CD4-positive, alpha-beta T cell treated with Interleukin-17A for 1 hour (primary cell): ENCODE measurements at regions not wholly inside any gene's neighbourhood (a gene's known extent, or its start where the extent isn't known, plus 50 kb on each side); places are given as distances from the start of the nearest gene placed in this dataset.
"Not testable (repeated sequence)": the region's sequence is repeated elsewhere in the genome, so short reads cannot be mapped to it uniquely, and the experiment has no call there.

ENCODE experiments used
- DNase-seq: peaks from one replicate; pipeline ENCODE4 v3.0.0-alpha.2; 2020

DNA sequence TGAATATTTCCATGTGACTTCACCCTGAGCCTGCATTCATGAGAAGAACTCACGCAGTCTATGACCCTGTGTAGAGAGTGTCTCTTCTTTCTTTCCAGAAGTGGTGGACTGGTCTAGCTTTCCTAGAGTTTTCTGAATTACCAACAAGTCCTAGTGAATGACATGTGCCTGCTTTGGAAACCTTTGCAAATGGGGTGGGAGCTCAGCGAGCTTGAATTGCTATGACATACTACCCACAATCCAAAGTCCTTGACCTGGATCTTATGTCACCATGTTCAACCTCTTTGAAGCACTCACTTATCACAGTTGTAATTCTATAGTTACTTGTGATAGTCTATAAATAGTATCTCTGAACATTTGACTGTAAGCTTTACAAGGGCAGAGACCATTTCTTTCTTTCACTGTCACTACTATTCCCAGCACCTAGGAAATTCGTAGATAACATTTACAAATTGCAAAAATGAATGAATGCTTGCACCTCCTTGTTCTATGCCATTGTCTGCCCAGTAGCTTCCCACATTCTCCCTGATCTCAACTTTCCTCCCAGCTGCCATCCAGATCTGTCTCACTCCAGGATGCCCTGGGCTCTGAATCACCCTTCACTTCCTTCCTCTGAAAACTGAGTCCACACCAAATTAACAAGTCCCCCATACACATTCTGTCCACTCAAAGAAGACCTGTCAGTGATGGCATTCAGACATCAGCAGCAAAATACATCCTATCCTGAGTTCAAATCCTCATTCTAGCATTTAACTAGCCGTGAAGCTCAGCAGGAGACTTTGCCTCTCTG lies 201.9 kb upstream of the SESN3 start:
- no peak for DNase-seq

DNA sequence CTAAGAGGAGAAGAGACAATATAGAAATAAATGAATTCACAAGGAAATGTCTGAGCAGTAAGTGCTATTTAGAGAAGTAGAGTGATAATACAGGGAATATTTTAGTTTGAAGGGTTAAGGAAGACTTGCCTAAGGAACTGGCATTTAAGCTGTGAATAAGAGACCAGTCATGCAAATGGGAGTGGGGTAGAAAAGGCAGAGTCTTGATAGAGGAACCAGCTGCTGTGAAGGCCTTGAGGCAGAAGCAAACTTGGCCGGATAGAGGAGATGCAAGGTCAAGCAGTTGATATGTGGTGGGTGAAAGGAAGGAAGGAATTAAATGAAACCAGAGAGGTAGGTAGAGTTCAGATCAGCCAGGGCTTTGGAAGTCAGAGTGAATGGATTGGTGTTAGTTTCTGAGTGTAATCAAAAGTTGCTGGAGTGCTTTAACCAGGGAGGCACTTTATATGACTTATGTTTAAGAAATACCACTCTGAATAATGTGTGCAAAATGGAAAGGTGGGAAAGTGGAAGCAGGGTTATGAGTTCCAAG lies 198.4 kb upstream of the SESN3 start:
- no peak for DNase-seq

DNA sequence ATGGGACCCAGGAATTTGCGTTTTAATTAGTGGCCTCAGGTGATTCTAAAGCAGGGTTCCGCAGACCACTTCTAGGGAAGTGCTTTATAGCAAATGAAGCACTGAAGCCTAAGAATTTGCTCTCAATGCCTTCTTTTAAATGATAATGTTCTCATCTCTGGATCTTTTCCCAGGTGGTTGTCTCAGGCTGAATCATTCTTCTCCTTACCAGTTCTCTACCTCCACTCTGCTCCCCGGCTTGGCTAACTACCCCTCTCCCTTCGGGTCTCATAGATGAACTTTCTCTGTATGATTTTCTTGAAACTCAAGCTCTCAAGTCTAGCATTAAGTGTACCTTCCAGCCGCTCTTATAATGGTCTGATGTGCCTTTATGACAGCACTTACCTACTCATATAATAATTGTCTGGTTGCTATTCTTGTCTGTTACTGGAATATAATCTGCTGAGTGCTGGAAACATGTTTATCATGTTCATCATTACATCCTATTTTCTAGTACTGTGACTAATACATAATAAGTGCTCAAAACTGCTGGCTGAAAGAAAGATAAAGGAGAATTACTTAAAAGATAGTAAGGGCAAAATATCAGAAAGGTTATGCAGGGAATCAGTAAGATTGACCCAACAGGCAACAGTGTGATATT lies 195.9 kb upstream of the SESN3 start:
- DNase-seq: no peak

DNA sequence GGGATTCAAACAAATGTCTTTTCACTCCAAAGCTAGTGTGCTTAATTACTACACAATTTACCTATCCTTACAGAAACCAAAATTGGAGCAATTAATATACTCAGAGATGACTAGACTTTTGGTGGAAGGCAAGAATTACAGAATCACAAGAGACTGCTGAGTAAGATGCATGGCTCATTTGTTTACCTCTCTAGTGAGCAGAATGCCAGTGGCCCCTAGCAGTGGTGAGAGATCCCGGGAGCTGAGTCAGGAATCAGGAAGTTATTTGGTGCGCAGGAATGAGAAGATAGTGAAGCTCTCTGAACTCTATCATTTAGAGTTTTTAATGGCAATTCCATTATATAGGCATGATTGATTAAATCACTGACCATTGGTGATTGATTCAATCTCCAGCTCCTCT lies 188.9 kb upstream of the SESN3 start:
- DNase-seq: no peak

DNA sequence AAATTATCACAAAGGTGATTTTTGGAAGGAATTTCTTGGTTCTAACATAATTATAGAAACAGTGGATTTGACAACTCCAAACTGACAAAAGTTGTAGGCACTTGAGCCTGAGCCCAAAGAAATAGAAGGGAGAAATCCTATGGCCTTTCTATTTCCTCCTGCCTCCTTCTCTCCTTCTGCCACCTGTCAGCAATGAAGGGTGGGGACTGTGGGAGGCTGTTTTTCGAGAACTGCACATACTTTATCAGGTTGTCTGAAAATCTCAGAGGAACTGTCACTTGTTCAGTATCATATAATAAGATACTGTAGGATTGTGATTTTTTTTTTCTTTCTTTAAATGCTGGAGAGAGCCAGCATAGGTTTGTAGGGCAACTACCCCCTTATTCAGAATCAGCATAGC lies 187.9 kb upstream of the SESN3 start:
- no peak for DNase-seq

DNA sequence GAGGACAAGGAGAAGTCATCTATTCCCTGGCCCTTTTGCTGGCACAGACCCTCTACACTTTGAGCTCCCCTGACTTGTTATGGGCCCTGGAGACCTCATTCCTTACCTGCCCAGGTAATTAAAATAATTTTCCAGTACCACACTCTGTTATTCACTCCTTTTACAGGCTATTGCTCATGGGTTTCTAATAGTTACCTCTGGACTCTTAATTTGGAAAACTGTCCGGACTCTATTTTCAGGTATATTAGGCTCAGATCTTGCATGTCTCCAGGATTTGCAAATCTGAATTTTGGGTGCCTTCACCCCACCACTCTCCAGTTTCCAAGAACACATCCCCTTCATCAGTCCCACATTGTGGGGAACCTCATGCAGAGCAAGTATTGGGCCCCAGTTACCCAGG lies 186.8 kb upstream of the SESN3 start:
- DNase-seq: no peak

DNA sequence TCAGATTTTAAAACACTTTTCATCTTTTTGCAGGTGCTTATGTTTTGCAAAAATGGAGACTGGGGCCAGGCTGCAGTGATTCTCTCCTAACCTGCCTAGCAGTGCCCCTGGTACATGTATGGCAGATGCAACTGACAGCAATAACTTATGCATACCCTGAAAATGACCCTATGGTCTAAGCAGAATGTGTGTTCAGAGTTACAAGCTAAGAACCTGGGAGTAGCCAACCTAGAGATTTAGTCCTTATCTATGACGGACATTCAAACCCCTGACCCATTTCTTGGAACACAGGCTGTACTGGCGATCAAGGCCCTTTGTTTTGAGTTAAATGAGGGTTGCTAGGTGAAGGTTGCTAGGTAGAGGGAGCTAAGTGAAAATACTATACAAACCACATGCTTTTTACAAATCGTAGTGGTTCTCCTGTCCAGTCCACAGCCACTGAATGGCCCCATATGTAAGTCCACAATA lies 184.9 kb upstream of the SESN3 start:
- DNase-seq: no peak

DNA sequence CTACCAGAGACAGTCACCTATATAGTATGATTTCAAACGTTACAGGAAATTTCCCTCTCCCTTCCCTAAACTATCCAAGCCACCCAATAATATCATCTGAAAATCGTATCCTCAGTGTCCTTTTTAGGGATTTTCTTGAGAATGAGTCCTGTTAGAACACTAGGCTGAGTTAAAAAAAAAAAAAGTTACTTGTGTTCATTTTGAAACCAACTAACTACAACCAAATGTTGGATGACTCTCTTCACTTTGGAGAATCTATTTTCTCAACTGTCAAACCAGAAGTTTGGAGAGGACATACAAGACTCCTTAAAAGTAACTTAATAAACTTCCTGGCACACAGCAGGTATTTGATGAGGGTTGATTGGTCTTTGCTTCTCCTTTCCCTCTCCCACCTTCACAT lies 183.2 kb upstream of the SESN3 start:
- DNase-seq: no peak

DNA sequence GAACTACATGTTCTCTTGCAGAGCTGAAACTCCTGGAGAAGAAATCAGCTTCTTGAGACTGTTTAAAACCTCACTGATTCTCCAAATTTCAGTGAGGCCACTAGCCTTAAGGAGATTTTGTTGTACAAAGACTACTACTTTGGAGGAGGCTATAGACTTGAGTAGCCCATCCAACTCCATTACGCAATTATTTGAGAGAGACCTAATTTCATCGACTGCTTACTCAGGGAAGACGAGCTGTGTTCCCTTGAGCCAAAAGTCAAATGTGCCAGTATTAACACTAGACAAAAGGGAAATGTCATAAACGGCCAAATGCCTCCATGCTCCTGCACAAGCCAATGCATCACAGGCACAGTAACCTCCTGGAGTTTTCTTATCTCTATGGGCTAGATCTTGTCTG lies 182.8 kb upstream of the SESN3 start:
- no peak for DNase-seq

DNA sequence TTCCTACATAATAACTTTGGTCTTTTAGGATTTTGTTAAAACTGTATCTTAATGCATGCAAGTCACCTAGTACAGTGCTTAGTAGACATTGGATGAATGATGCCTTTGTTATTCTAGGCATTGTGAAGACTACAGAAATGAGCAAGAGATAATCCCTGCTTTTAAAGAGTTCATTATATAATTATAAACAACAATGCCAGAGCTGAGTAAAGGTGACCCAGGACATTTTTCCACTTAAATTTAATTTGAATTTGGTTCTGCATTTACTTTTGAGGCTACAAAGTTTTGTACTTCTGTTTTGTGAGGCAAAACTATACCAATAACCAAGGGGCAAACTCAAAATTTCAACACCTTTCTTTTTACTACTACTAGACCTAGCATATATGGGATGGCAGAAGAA lies 182.0 kb upstream of the SESN3 start:
- DNase-seq: no peak

DNA sequence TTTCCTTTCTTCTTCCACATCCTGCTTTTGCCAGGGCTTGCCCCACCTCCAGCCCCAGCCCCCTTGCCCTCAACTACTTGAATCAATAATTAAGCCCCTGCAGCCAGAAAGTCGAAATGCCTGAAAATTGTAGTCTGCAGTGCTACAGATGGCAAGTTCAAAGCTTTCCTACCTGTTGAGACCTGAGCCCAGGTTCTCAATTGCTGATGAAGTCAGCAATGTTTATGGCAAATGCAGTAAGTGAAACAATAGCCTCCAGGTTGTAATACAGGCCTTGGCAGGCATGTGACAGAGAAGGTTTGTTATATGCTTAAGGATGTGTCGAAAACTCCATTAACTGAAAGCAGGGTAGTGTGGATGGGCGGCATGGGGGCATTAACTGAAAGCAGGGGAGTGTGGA lies 181.1 kb upstream of the SESN3 start:
- no peak for DNase-seq

DNA sequence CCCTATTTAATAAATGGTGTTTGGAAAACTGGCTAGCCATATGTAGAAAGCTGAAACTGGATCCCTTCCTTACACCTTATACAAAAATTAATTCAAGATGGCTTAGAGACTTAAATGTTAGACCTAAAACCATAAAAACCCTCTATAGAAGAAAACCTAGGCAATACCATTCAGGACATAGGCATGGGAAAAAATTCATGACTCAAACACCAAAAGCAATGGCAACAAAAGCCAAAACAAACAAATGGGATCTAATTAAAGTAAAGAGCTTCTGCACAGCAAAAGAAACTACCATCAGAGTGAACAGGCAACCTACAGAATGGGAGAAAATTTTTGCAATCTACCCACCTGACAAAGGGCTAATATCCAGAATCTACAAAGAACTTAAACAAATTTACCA lies 179.7 kb upstream of the SESN3 start:
- not testable (repeated sequence) for DNase-seq

DNA sequence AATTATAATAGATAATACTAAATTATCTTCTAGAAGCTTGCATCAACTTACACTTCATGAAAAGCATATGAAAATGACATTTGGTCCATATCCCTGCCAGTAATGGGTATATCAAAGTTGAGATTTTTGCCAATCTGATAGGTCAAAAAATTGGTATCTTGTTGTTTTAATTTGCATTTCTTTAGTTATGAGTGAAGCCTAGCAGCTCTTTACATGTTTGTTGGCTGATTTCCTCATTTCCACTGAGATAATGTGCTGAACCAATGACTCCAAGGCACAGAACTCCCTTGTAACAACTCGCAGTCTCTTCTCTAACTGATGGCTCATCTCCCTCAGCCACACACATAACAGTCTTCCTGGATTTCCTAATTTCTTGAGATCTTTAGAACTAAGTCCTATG lies 175.3 kb upstream of the SESN3 start:
- DNase-seq: no peak

DNA sequence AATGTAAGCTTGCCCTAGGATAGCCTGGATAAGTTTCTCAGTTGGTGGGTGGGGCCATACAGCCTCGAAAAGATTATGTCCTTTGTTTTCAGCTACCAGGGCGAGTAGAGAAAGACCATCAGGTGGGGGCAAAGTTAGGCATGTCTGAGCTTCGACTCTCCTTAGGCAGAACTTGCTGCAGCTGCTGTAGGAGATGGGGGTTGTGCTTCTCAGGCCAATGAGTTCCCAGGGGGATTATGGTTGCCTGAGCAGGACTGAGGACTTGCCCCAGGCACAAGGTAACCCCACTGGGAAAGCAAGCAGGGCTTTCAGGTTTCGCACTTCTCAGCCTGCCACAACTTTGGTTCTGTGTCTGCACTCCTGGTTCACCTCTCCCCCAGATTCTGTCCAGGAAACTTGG lies 173.4 kb upstream of the SESN3 start:
- DNase-seq: no peak

DNA sequence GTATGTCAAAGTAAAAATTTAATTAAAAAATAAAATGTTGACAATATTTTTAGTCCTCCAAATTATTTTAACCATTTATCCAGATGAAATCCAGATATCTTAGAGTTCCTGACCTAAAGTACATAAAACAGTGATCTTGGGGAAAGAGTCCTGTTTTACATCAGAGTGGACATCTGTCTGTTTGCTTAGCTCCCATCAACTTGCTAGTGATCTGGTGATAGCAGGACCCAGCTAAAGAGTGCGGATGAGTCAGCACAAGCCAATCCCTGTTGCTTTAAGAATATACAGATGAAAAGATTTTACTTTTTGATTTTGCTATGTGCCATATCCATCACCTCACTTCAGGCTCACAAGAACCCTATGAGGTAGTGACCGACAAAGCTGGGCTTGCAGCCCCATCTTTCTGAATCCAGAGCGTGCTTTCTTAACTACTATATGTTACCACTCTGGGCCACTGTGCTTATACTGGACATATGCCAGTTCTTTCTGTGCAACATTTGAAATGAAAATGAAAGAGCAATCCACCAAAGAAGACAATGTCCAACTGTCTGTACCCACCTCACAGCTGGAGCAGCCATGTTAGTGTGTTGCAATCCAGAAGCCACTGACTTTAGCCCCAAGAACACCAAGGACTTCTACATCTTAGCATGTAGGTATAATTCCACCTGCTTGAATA lies 167.6 kb upstream of the SESN3 start:
- DNase-seq: no peak

DNA sequence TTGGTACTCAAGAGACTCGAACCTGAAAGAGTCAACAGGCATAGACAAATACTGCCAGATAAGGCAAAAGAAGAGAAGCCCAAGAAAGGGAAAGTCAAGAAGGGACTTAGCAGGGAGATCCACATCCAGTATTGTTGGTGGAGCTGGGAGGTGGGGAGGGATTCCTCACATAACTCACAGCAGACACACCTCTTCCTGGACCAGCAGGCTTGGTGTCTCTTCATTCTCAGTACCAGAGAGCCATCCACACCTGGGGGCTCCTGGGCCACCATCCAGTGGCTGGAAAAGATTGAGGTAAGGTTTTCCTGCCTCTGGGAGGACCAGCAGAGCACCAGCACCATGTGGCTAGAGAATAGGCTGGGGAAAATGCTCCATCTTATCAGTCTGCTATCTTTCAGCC lies 161.6 kb upstream of the SESN3 start:
- no peak for DNase-seq

DNA sequence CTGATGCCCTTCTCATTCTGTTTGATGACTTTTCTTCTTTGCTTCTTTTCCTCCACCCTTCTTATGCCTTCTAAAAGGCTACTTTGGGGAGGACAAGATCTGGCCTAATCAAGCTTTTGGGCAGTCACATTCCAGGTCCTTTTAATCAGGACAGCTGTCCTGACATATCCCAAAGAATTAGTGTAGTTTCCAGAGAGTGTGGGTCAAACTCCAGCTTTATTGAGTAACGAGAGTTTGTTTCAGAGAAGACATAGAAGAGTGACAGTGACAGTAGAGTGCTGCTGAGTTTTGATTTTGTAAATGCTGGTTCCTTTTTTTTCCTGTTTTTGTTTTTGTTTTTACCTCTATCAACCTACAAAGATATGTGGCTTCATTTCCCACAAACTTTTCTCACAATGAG lies 158.4 kb upstream of the SESN3 start:
- DNase-seq: no peak

DNA sequence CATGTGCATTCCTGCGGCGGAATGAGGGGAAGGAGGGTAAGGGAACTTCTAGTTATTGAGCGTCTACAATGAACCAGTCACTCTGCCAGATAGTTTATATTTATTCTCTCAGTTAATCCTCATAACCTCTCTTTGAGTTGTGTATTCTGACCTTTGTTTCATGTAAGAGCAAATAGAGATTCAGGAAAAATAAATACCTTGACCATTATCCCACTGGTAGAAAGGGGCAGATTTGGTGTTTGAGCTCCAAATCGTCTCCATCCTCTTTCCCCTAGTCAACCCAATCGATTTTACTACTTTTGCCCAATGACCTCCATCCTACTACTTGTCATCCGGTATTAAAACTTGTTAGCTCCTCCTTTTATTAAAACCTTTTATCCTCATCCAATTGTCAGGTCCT lies 157.1 kb upstream of the SESN3 start:
- DNase-seq: no peak

DNA sequence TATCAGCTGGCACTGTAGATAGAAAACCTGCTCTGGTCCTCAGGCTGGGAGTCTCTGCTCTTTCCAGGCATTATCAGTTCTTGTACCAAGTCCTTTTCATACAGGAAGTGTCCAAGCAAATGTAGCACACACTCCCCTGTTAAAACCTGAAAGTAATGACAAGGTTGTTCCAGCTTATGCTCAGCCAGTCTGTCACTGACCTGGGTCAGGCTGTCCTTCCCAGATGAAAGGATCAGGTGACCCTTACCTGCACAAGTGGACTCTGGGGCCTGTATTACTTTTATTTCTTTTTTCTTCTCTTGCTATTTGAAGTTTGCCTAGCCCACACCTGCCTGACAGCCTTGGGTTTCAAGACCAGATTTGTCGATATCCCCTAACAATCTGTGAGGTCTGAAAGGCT lies 156.3 kb upstream of the SESN3 start:
- no peak for DNase-seq

DNA sequence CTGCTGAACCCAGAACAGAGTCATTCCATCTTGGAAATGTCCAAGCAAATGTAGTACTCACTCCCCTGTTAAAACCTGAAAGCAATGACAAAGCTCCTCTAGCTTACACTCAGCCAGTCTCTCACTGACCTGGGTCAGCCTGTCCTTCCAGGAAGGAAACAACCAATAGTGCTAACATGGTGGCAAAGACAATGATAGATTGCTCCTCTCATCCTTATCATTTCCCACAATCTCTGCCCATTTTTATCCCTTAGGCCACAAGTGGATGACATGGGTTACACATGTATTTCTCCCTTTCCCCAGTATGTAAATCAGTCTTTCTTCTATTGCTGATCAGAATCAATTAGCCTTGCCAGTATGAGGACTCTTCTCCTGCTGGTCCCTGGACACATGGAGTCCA lies 154.6 kb upstream of the SESN3 start:
- no peak for DNase-seq

DNA sequence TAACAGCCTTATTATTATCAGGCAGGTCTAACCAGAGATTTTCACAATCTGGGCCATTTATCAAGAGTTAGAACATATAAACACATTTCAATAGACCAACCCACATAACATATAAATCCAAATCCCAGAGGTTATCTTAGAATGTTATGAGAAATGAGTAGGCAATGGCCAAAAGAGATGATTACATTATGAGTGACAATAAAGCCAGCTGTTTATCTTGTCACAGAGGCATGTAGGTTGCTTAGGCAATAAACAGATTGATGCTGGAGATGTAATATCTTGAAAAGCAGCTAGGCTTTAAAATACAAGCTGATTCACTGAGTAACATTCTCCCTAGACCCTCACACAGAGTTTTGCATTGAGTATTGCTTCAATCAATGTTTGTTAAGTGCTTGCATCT lies 148.5 kb upstream of the SESN3 start:
- DNase-seq: no peak

DNA sequence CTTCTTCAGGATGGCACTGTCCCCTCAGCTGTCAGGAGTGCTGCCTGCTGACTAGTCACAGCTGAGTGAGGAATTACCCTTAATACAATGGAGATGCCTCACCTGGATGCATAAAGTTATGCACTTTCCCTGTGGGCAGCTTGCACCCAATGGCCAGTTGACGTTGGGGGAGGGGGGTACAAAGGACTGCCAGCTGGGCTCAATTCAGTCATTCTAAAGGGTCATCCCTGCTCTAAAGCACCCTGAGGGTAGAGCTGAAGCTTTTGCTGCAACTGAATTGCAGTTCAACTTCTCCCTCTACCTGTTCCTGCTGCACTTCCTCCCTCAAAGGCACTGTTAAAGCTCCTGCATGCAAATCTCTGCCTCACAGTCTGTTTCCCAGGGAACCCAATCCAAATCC lies 147.8 kb upstream of the SESN3 start:
- DNase-seq: no peak

DNA sequence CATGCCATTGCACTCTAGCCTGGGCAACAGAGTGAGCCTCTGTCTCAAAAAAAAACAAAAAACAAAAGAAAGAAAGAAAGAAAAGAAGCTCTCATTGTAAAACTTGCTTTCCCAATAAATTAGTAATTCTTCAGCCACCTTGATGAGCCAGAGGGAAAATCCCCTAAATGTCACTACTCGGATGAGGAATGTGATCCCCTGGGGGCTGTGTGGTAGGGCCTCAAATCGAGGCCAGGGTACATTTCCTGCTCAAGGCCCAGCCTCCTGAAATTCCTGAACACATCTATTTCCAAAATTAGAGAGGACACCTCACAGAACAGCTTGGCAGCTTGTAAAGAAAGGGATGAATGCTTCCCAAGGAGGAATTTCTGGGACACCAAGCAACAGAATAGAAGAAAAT lies 147.1 kb upstream of the SESN3 start:
- DNase-seq: no peak

DNA sequence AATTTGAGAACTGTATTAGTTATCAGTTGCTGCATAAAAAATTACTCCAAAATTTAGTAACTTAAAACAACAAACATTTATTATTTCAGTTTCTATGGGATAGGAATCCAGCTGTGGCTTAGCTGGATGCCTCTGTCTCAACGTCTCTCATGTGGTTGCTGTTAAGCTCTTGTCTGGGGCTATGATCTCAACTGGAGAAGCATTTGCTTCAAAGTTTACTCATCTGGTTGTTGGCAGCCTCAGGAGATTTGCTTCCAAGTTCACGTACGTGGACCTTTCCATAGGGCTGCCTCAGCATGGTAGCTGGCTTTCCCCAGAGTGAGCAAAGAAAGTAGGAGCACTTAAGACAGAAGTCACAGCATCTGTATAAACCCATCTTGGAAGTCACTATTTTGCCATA lies 144.9 kb upstream of the SESN3 start:
- no peak for DNase-seq
